AG04449 (cell line): ENCODE measurements at regions not wholly inside any gene's neighbourhood (a gene's known extent, or its start where the extent isn't known, plus 50 kb on each side); places are given as distances from the start of the nearest gene placed in this dataset.

Source experiments
- CTCF ChIA-PET: fragments of 350-600 bp; formaldehyde crosslinking; extraction: SDS; loops from one replicate; lab custom pipeline; 2021; ENCODE audit warnings: antibody characterized with exemption; lab: Yijun Ruan, JAX
- POLR2A ChIA-PET: fragments of 400-600, 350-600 bp; formaldehyde crosslinking; extraction: SDS; loops from one replicate; lab custom pipeline; 2020; ENCODE audit warnings: antibody characterized with exemption, inconsistent platforms; lab: Yijun Ruan, JAX
- DNase-seq: peaks from one replicate; pipeline ENCODE4 v3.0.0-alpha.2; 2010; ENCODE audit warnings: low read depth, low spot score
- H3K4me3 ChIP-seq: 2 replicates; pipeline ENCODE4 v1.5.1; 2011; ENCODE audit warnings: low read depth, mild to moderate bottlenecking, control low read depth, low read length
- CTCF ChIP-seq: IDR thresholded peaks from one replicate; pipeline ENCODE4 v1.5.1; 2011; ENCODE audit warnings: mild to moderate bottlenecking, moderate library complexity, low read length, control low read depth, inconsistent platforms; ENCODE audit not compliant: insufficient read depth; ENCODE audit errors: missing control alignments

GRCh38 chr12:84313323-84313675 lies 599.3 kb downstream of the SLC6A15 start:
- POLR2A ChIA-PET = no interaction called here
- CTCF ChIA-PET = no interaction called here

GRCh38 chr12:84308211-84308610 lies 604.4 kb downstream of the SLC6A15 start:
- CTCF ChIA-PET = no interaction called here

More at GRCh38 chr12:84313323-84313675, 599.3 kb downstream of the SLC6A15 start:
- H3K4me3 ChIP-seq = no peak overlapping the region
- TF ChIP-seq CTCF = no peak
- no peak for DNase-seq

DNA sequence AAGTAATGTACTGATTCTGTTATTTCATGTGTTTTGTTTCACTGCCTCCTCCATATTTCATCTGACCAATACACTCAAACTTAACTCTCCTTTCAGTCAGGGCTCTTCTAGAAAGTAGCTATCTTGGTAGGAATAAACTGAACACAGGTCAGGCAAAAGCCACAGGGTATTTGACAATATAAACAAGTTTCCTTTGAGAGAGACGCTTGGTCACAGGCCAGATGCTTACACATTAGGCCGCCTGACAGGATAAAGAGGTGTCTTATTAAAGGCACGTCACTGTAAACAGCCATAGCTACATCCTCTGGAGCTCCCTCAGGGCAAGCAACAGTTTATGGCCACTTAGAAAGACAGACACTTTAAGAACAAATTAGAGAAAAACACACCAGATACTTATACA lies 607.5 kb downstream of the SLC6A15 start:
- no peak for TF ChIP-seq CTCF
- CTCF ChIA-PET = no interaction called here
- POLR2A ChIA-PET = no interaction called here
- DNase-seq = no peak
- H3K4me3 ChIP-seq = no peak overlapping the region

More at GRCh38 chr12:84308211-84308610, 604.4 kb downstream of the SLC6A15 start:
- DNase-seq = no peak
- no peak overlapping the region for H3K4me3 ChIP-seq
- TF ChIP-seq CTCF = no peak
- POLR2A ChIA-PET = no interaction called here

GRCh38 chr12:84294246-84294645 lies 618.4 kb downstream of the SLC6A15 start:
- ChIA-PET CTCF (no interaction called here), POLR2A (no interaction called here)
- no peak for DNase-seq
- H3K4me3 ChIP-seq = no peak overlapping the region
- TF ChIP-seq CTCF = no peak

DNA sequence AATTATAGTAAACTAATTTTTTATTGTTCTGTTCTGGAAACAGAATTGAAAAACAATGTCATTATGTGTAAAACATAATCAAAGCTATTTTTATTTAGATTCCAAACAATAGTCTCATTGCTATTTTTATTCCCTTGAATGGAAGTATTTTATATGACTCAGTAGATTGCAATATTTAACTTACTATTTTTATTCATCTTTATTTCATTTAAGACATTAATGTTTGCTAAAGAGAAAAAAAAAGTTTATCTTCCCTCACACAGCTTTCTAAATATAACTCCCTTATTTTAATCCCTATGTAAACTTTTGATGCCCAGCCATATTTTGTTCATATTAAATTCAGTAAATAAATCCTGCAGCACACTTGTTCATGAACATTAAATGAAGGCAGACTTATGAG lies 622.4 kb downstream of the SLC6A15 start:
- no peak for TF ChIP-seq CTCF
- H3K4me3 ChIP-seq = no peak overlapping the region
- no peak for DNase-seq
- ChIA-PET CTCF (no interaction called here), POLR2A (no interaction called here)

DNA sequence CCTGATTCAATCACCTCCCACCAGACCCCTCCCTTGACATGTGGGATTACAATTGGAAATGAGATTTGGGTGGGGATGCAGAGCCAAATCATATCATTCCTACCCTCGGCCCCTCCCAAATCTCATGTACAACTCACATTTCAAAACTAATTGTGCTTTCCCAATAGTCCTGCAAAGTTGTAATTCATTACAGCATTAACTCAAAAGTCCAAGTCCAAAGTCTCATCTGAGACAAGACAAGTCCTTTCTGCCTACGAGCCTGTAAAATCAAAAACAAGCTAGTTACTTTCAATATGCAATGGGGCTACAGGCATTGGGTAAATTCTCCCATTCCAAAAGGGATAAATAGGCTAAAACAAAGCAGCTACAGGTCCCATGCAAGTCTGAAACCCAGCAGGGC lies 634.6 kb downstream of the SLC6A15 start:
- TF ChIP-seq CTCF = no peak
- no peak for DNase-seq
- H3K4me3 ChIP-seq = no peak overlapping the region
- POLR2A ChIA-PET = no interaction called here
- CTCF ChIA-PET = no interaction called here
